Right hindlimb (tissue), 1 donor: ENCODE measurements at regions not wholly inside any gene's neighbourhood (a gene's known extent, or its start where the extent isn't known, plus 50 kb on each side); places are given as distances from the start of the nearest gene placed in this dataset.

Source experiments
- DNase-seq: peaks from one replicate; pipeline ENCODE4 v3.0.0-alpha.2; 2018

- DNase-seq = no peak
Measured at GRCh38 chr15:61680260-61681037, 379.8 kb downstream of the VPS13C start.

- no peak for DNase-seq
Measured at GRCh38 chr15:61671736-61672135, 388.5 kb downstream of the VPS13C start.

DNA sequence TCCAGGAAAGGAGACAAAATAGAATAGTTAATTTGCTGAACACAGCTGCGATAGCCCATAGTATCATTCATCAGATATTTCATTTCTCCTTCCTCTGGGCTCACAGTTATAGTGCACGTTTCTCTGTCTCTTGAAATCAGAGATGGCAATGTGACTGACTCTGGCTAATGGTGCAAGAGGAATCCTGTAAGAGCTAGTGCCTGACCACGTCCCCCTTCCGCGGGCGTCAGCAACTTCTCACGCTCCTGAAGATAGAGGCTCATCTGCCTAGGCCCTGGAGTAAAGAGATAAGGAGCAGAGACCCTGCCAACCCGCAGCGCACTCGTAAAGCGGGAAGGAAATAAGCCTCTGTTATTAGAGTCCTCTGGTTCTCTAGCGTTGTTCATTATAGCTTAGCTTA is 391.8 kb downstream of the VPS13C start:
- no peak for DNase-seq

DNA sequence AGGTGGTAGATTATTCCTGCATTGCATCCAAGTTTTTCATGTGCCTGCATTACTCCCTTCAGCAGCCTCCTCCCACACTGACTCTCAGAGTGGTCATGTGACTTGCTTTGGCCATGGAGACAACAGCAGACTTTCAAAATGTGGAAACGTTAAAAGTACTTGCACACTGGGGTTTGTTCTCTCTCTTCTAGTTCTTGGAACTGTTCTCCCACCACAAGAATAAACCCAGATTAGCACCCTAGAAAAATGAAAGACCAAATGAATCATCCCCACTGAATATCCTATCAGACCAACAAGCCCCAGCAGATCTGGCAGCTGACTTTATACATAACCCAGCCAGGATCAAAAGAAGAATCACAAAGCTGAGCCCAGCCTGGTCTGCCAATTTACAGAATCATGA is 398.5 kb downstream of the VPS13C start:
- DNase-seq = no peak

- DNase-seq = peak; percentile 33
Measured at GRCh38 chr15:61660579-61660978, 399.7 kb downstream of the VPS13C start.

DNA sequence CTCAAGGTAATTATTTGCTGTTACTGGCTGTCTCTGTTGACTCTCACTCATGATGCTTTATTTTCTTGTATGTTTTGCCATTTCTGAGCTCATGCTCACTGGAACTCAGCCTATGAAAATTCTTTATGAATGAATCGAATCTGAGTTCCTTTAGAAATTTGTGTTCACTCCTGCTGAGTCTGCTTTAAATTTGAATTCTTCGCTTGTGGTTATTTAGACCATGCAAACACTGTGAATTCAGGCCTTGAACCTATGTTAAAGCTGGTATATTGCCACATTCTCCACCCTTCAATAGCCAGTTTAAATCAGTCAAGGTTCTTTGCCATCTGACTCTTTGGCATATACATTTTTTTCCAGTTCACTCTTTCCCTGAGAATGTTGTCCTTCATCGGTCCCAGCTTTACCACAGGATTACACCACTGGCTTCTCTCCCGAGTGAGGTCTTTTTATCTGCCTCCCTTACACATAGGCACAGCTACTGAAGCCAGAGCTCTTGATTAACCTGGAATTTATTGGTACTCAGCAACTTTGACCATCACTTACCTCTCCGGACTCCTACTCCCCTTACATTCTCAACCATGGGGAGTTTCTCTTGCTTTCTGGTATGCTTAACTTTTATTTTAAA is 400.6 kb downstream of the VPS13C start:
- no peak for DNase-seq

GRCh38 chr15:61657461-61657860 is 402.8 kb downstream of the VPS13C start:
- DNase-seq = no peak

GRCh38 chr15:61656391-61656790 is 403.9 kb downstream of the VPS13C start:
- no peak for DNase-seq

- DNase-seq = no peak
Measured at GRCh38 chr15:61655881-61656280, 404.4 kb downstream of the VPS13C start.

DNA sequence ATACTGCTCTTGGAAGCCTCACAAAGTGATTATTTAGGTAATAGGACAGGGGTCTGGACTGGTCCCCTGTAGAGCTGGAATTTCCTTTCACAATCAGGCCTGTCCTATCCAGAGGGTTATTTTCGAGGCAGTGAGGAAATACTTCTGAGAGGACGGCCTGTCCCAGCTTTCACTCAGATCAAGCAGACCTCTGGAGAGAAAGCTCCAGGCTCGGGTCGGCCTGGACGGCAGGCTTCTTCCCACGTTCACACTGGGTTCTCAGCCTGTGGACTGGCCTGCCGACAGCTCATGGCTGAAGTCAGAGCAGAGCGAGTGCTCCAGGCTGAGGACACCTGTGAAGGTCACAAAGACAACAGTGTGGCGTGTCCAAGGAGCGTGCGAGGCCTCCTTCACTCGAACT is 405.3 kb downstream of the VPS13C start:
- DNase-seq = no peak

- no peak for DNase-seq
Measured at GRCh38 chr15:61654002-61654740, 406.1 kb downstream of the VPS13C start.

DNA sequence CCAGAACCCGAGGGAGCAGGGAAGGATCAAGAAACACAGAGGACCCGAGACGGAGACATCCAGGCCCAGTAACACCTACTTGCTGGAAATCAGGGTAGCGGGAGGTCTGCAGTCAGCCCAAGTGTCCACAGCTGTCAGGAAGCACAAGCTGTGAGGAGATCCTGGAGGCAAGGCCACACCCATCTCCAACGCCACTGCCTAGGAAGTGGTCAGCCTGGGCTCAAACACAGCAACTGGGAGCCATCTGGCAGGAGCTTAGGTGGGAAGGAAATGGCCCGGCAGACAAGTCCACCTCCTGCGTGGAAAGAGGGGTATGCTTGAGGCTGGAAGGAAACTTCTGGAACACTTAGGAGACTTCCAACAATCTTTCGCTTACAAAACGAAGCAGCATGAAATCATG is 407.1 kb downstream of the VPS13C start:
- no peak for DNase-seq

GRCh38 chr15:61651267-61651666 is 409.0 kb downstream of the VPS13C start:
- DNase-seq = no peak

- DNase-seq = no peak
Measured at GRCh38 chr15:61649046-61649445, 411.2 kb downstream of the VPS13C start.

DNA sequence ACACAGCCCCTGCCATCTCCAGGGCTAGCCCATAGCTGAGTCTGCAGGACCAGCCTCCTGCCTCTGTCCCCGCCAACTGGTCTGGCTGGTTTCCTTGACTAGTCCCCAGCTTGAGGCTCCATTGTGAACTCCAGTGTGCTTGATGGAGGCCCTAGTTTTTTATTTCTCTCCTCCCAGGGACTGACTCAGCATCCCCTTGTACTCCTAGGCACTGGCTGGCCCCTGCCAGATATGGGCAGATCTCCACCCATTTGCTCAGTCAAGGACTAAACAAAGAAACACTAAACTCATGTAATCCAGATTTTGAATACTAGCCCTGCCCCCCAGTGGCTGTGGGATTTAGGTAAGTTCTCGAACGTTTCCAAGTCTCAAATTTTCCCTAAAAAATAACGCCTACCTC is 415.4 kb upstream of the RORA start:
- no peak for DNase-seq

DNA sequence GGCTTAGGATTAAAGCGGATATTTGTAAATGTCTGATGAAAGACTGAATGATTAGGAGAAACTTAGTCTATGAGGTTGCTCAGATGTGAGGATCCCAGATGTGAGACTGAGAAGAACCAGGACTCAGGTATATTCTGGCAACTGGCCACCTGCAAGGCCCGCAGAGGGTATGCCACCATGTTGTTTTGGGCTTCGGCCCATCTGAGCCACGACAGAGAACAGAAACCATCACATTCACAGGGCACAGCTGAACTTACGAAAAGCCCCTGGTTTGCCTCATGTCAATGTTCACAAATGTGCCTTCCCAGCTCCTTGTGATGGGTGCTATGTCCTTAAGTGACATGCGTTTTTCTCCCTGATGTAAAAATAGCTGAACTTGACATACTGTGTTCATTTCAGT is 412.5 kb upstream of the RORA start:
- DNase-seq = no peak

GRCh38 chr15:61640756-61641155 is 411.7 kb upstream of the RORA start:
- no peak for DNase-seq

GRCh38 chr15:61639491-61639890 is 410.4 kb upstream of the RORA start:
- DNase-seq = no peak

DNA sequence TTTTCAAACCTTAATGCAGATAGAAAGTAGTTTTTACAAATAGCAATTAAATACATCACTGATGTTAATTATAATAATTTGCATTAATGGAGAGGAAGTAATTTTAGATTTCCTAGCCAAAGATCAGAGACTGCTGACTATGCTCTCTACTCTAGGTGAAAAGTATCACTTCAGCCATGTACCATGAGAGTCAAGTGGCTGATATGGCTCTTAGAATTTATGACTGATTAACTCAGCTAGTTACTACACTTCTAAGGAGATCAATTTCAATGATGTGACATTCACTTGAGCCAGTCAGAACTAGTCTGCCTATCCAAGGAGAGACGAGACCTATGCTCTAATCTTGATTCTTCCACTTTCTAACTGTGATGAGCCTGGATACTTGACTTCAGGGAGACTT is 405.7 kb upstream of the RORA start:
- no peak for DNase-seq

- no peak for DNase-seq
Measured at GRCh38 chr15:61633951-61634350, 404.8 kb upstream of the RORA start.

DNA sequence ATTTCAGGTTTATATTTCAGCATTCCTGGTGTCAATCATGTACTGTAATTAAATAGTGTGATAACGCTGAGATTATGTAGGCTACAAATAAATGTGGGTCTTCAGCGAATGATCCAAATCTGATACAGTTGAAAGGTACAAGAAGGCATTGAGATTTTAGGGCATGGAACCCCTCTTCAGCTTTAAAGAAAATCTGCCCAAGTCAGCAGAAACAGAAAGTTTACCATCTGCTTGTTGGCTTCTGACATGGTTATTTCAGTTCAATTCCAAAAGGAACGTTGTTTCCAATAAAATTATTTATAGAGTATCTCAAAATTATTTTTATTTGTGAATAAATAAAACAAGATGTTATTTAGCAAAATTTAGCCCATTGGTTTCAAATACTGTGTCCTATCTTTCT is 400.2 kb upstream of the RORA start:
- DNase-seq = no peak

- DNase-seq = no peak
Measured at GRCh38 chr15:61624950-61625349, 395.8 kb upstream of the RORA start.

DNA sequence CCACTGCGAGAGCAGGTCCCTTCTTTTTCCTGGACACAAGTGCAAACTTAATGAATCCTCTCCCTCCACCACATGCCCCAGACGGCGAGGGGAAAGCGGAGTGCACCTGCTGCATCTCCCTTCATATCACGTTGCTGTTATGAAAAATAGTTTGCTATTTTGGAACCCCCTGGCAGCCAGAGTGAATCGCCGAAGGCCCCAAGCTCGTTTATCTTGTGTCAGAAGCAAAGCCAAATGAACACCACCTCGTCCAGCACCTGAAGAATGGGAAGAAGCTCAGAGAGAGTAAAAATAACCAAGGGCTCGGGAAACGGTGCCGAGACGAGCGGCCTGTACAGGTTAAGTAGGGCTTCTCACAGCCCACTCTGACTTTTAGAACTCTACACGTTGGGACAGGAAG is 394.6 kb upstream of the RORA start:
- DNase-seq = no peak

DNA sequence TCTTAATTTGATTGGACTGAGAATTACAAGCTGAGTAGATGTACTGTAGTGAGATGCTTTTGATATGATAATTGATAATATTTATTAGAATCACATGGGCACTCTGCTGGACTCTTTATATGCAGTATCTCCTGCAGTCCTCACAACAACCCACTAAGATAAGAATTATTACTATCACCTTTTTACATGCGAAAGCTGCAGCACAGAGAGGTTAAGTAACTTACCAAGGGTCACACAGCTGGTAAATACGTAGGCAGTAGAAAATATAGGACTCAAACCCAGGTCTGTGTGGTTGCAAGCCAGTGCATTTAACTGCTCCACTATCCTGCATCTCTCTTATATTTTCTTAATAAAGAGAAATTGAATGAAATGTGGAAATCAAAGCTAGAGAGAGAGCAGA is 392.8 kb upstream of the RORA start:
- DNase-seq = no peak
